GM12878 (cell line): ENCODE measurements at regions not wholly inside any gene's neighbourhood (a gene's known extent, or its start where the extent isn't known, plus 50 kb on each side); places are given as distances from the start of the nearest gene placed in this dataset.
"Not testable (repeated sequence)": the region's sequence is repeated elsewhere in the genome, so short reads cannot be mapped to it uniquely, and the experiment has no call there.

ENCODE experiments used
- CHD2 ChIP-seq: IDR thresholded peaks from 2 replicates; pipeline ENCODE4 v1.6.1; 2011; ENCODE audit warnings: low read depth, low read length, improper control_type of control experiment, borderline replicate concordance
- EZH2 ChIP-seq: IDR thresholded peaks from 2 replicates; pipeline ENCODE4 v1.6.1; 2012; ENCODE audit warnings: low read depth, mild to moderate bottlenecking, control low read depth, inconsistent platforms, low read length, borderline replicate concordance; ENCODE audit not compliant: control insufficient read depth
- MYC ChIP-seq: IDR thresholded peaks from 2 replicates; pipeline ENCODE4 v1.6.1; 2011; ENCODE audit warnings: mild to moderate bottlenecking, low read length, moderate library complexity, inconsistent platforms; ENCODE audit not compliant: insufficient read depth, insufficient replicate concordance, insufficient read length, severe bottlenecking
- POLR2A ChIP-seq: IDR thresholded peaks from 2 replicates; pipeline ENCODE4 v1.6.1; 2011; ENCODE audit warnings: low read depth, mild to moderate bottlenecking, low read length
- TF ChIP-seq, protein P1 (sequence below): IDR thresholded peaks from 2 replicates; pipeline ENCODE4 v1.6.1; 2011; ENCODE audit warnings: borderline replicate concordance, low read depth, mild to moderate bottlenecking, moderate library complexity, mixed read lengths, low read length; ENCODE audit not compliant: insufficient read depth; ENCODE audit errors: extremely low read length

GRCh38 chr7:34581698-34582097 is 76.3 kb upstream of the NPSR1 start:
- not testable (repeated sequence) for TF ChIP-seq MYC, EZH2, CHD2, POLR2A
- TF ChIP-seq, protein P1, sequence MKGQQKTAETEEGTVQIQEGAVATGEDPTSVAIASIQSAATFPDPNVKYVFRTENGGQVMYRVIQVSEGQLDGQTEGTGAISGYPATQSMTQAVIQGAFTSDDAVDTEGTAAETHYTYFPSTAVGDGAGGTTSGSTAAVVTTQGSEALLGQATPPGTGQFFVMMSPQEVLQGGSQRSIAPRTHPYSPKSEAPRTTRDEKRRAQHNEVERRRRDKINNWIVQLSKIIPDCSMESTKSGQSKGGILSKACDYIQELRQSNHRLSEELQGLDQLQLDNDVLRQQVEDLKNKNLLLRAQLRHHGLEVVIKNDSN, result not testable (repeated sequence)
